ENCODE measurements at regions not wholly inside any gene's neighbourhood (a gene's known extent, or its start where the extent isn't known, plus 50 kb on each side); places are given as distances from the start of the nearest gene placed in this dataset.

DNA sequence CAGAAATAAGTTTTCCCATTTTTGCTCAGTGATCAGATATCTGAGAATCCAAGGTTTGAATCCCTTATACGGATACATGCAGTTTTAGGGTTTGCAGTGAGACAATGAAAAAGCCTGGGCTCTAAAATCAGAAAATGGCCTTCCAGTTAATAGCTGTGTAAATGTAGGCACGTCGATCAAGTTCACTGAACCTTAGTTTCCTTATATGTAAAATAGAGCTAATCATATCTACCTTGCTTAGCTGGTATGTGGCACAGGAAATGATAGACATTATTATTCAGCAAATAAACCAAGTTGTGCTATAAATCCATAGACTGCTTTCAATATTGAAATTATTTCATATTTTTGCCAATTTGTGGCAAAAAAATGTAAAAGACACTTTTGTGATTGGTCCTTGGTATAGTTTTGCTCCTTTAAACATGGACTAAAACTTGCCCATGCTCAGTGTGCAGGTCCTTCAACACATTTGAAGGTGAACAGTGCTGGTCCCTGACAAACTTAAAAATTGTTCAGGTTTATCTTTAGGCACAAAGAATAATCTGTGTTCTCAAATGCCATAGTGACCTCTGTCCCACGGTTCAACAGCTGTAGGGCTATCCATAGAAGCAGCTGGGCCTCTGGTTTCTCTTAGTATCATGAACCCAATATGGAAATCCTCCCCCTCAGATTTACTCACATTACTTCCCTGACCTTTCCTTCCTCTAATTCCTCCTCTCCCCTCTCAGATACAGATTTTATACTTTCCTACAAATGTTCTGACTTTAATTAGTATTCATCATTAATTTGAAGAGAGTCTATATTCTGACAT is 51.0 kb downstream of the CCDC54 start:
- Histone ChIP-seq H2BK120ac (replicated peaks; ENCODE audit: low read depth, low read length) (no peak overlapping the region), H3K9me3 (ENCODE audit: insufficient read depth in 2 of 2, low read depth in 1 of 2, low read length in 1 of 2) (no peaks in the 10 kb centered on the region), H2AK5ac (ENCODE audit: low read depth, low read length) (no peak overlapping the region), H3K9ac (replicated peaks in 1 of 4; ENCODE audit: extremely low read depth in 1 of 4, low read depth in 3 of 4, low read length in 3 of 4) (no peak overlapping the region), H2BK5ac (ENCODE audit: low read depth, low read length) (no peak overlapping the region), H3K27ac (ENCODE audit: low read depth, low read length) (no peak overlapping the region), H2BK12ac (ENCODE audit: low read depth, low read length) (no peak overlapping the region), H4K91ac (replicated peaks; ENCODE audit: insufficient read length, low read length) (no peak overlapping the region), H3K4me1 (replicated peaks in 1 of 4; ENCODE audit: control insufficient read depth in 3 of 4, insufficient read depth in 4 of 4, low read length in 3 of 4) (peaks cover 0 to 7% (median 5%) of the 10 kb centered on the region in 4 experiments; a peak in 5 of 7 replicates), H4K8ac (ENCODE audit: extremely low read depth, insufficient read depth, low read length) (no peak overlapping the region), H3K4ac (replicated peaks; ENCODE audit: insufficient read length, low read depth, low read length) (no peak overlapping the region), H3K56ac (replicated peaks; ENCODE audit: insufficient read length, low read depth, low read length) (no peak overlapping the region), H3K4me2 (ENCODE audit: insufficient read depth in 1 of 2, low read depth in 2 of 2, low read length in 2 of 2) (no peak overlapping the region), H3K23me2 (ENCODE audit: low read depth, low read length) (peaks cover 12% of the 10 kb centered on the region; the same call in 1 of the 2 replicates), H2BK15ac (ENCODE audit: low read length) (no peak overlapping the region), H3K18ac (ENCODE audit: extremely low read depth, low read length) (no peak overlapping the region), H3K36me3 (ENCODE audit: control insufficient read depth in 2 of 4, insufficient read depth in 4 of 4, low read length in 3 of 4) (no peaks in the 10 kb centered on the region), H3K23ac (ENCODE audit: insufficient read length) (no peak overlapping the region), H3K79me2 (ENCODE audit: control insufficient read depth in 1 of 2, insufficient read depth in 2 of 2, low read length in 2 of 2) (no peaks in the 10 kb centered on the region), H3K27me3 (replicated peaks in 1 of 4; ENCODE audit: control insufficient read depth in 3 of 4, extremely low read depth in 1 of 4, insufficient read depth in 3 of 4, low read length in 3 of 4) (peaks cover 0 to 17% (median 12%) of the 10 kb centered on the region in 4 experiments; a peak in 6 of 7 replicates), H3K14ac (ENCODE audit: insufficient read length) (no peak overlapping the region), H3K4me3 (ENCODE audit: extremely low read depth in 1 of 4, insufficient read depth in 2 of 4, low read depth in 3 of 4, low read length in 4 of 4) (no peak overlapping the region), H4K20me1 (replicated peaks in 1 of 2; ENCODE audit: control insufficient read depth in 1 of 2, insufficient read depth in 2 of 2, low read length in 2 of 2) (no peaks in the 10 kb centered on the region), H4K5ac (ENCODE audit: insufficient read length, low read depth, low read length) (no peak overlapping the region), H2BK20ac (ENCODE audit: low read length) (no peak overlapping the region), H2AFZ (ENCODE audit: low read length) (no peak overlapping the region), H3K79me1 (ENCODE audit: low read depth, low read length) (no peaks in the 10 kb centered on the region)
- no peak for DNase-seq (ENCODE audit: low read depth in 1 of 2, low spot score in 2 of 2)
- ChIA-PET CTCF (ENCODE audit: partially characterized antibody) (interaction anchor here (0.7 to 6.0 kb wide), 17 partner anchors 10 to 579 kb away, joined by 3 to 51 read pairs (median 5); no protein-coding TSS in a partner anchor), POLR2A (ENCODE audit: partially characterized antibody) (no interaction called here)
- FAIRE-seq = no peak
- WGBS, 2 experiments (ENCODE audit: extremely low coverage in 1 of 2, insufficient coverage in 1 of 2, insufficient read length in 1 of 2, insufficient replicate concordance in 2 of 2, low coverage in 1 of 2, low lambda C conversion rate in 2 of 2, missing lambda C conversion rate in 1 of 2) = 93% methylated on average over 4 of the region's 4 CpGs; no CpG with 5 or more reads in 1 of the 2 experiments
- TF ChIP-seq CTBP2 (IDR thresholded peaks at IDR 0.05; ENCODE audit: borderline replicate concordance, insufficient read depth, insufficient read length, low read length) (no peak), ZNF274 (IDR thresholded peaks at IDR 0.05; ENCODE audit: borderline replicate concordance, extremely low read depth, low read length) (no peak), GABPA (IDR thresholded peaks at IDR 0.05; ENCODE audit: borderline replicate concordance, insufficient read depth, low read length) (no peak), SP2 (IDR thresholded peaks at IDR 0.05; ENCODE audit: low read length) (no peak), POLR2AphosphoS5 (IDR thresholded peaks at IDR 0.05; ENCODE audit: low read depth, low read length) (no peak), SP1 (IDR thresholded peaks at IDR 0.05; ENCODE audit: low read depth, low read length) (no peak), CREB1 (IDR thresholded peaks at IDR 0.05) (no peak)
- TF ChIP-seq, protein P1, sequence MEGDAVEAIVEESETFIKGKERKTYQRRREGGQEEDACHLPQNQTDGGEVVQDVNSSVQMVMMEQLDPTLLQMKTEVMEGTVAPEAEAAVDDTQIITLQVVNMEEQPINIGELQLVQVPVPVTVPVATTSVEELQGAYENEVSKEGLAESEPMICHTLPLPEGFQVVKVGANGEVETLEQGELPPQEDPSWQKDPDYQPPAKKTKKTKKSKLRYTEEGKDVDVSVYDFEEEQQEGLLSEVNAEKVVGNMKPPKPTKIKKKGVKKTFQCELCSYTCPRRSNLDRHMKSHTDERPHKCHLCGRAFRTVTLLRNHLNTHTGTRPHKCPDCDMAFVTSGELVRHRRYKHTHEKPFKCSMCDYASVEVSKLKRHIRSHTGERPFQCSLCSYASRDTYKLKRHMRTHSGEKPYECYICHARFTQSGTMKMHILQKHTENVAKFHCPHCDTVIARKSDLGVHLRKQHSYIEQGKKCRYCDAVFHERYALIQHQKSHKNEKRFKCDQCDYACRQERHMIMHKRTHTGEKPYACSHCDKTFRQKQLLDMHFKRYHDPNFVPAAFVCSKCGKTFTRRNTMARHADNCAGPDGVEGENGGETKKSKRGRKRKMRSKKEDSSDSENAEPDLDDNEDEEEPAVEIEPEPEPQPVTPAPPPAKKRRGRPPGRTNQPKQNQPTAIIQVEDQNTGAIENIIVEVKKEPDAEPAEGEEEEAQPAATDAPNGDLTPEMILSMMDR (IDR thresholded peaks at IDR 0.05; ENCODE audit: control extremely low read depth in 1 of 3, insufficient read depth in 1 of 3, low read depth in 1 of 3, low read length in 3 of 3) = no peak
- TF ChIP-seq, protein P2, sequence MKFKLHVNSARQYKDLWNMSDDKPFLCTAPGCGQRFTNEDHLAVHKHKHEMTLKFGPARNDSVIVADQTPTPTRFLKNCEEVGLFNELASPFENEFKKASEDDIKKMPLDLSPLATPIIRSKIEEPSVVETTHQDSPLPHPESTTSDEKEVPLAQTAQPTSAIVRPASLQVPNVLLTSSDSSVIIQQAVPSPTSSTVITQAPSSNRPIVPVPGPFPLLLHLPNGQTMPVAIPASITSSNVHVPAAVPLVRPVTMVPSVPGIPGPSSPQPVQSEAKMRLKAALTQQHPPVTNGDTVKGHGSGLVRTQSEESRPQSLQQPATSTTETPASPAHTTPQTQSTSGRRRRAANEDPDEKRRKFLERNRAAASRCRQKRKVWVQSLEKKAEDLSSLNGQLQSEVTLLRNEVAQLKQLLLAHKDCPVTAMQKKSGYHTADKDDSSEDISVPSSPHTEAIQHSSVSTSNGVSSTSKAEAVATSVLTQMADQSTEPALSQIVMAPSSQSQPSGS (IDR thresholded peaks at IDR 0.05; ENCODE audit: low read length) = no peak

Data from H1 (cell line).